ENCODE measurements at regions not wholly inside any gene's neighbourhood (a gene's known extent, or its start where the extent isn't known, plus 50 kb on each side); places are given as distances from the start of the nearest gene placed in this dataset.

- intact Hi-C loops (cut with micrococcal nuclease) = no loop called here
- no peak overlapping the region for H3K4me3 Mint-ChIP-seq
- 33% methylated on average over 1 of the region's 6 CpGs for WGBS (ENCODE audit: insufficient coverage)
These were observed 326.3 kb downstream of the RAPGEF2 start for GRCh38 chr4:159428975-159429692.

DNA sequence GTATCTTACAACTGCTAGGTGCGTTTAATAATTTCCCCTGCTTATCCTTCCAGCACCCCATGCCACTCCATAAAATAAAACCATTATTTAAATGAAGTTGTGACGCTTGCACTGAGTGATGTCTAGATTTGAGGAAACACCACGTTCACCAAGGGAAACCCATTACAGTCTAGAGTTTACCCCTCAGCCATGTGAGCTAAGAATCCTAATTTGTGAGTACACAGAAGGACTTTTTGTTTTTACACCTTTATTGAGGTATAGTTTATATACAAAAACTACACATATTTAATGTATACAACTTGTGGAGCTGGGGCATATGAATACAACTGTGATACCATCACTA, 326.8 kb downstream of the RAPGEF2 start:
- no peak for ATAC-seq (ENCODE audit: low read depth)
- no peaks in the 10 kb centered on the region for H4K20me1 ChIP-seq (ENCODE audit: control insufficient read depth, insufficient read depth, low read length, poor library complexity, severe bottlenecking)
- H3K9ac ChIP-seq (ENCODE audit: low read length) = no peak overlapping the region
- H3K27me3 ChIP-seq (replicated peaks in 1 of 4; ENCODE audit: control extremely low read depth in 1 of 4, control insufficient read depth in 3 of 4, insufficient read depth in 4 of 4, low read length in 3 of 4) = no peaks in the 10 kb centered on the region
- DNase-seq = no peak
- no peak overlapping the region for H3K4me3 ChIP-seq (ENCODE audit: control extremely low read depth in 1 of 5, extremely low read depth in 1 of 5, insufficient read depth in 1 of 5, low read depth in 2 of 5, low read length in 4 of 5)
- no peak overlapping the region for H3K27ac Mint-ChIP-seq
- peak overlapping the region; percentile 27 for H2AFZ ChIP-seq (ENCODE audit: insufficient read depth, low read depth, low read length, poor library complexity, severe bottlenecking)
- ChIA-PET CTCF (no interaction called here), POLR2A (no interaction called here)
- TF ChIP-seq CTCF (IDR thresholded peaks at IDR 0.05) (no peak), EZH2 (IDR thresholded peaks at IDR 0.05; ENCODE audit: borderline replicate concordance, insufficient read depth, low read depth, low read length, poor library complexity, severe bottlenecking) (no peak)
- H3K9me3 Mint-ChIP-seq (ENCODE audit: insufficient read depth) = no peaks in the 10 kb centered on the region
- no peak overlapping the region for H3K4me2 ChIP-seq (replicated peaks; ENCODE audit: low read depth, low read length, poor library complexity, severe bottlenecking)
- no peaks in the 10 kb centered on the region for H3K79me2 ChIP-seq (ENCODE audit: control insufficient read depth, insufficient read depth, low read length)
- no peak overlapping the region for H3K4me3 Mint-ChIP-seq
- intact Hi-C loops (cut with micrococcal nuclease) = no loop called here
- no peaks in the 10 kb centered on the region for H3K27me3 Mint-ChIP-seq
- no peaks in the 10 kb centered on the region for H3K4me1 Mint-ChIP-seq
- no CpG with 5 or more reads among the region's 3 CpGs for WGBS (ENCODE audit: insufficient coverage)
- H3K36me3 ChIP-seq (replicated peaks in 1 of 2; ENCODE audit: control extremely low read depth in 1 of 2, control insufficient read depth in 1 of 2, extremely low read depth in 1 of 2, insufficient read depth in 2 of 2, low read length in 1 of 2) = no peaks in the 10 kb centered on the region
- no peak overlapping the region for H3K27ac ChIP-seq (ENCODE audit: low read length in 2 of 2)
- H3K9me3 ChIP-seq (ENCODE audit: control extremely low read depth in 1 of 3, control insufficient read depth in 2 of 3, insufficient read depth in 1 of 3, low read length in 2 of 3) = no peaks in the 10 kb centered on the region
- no peaks in the 10 kb centered on the region for H3K4me1 ChIP-seq (ENCODE audit: control insufficient read depth in 2 of 2, insufficient read depth in 2 of 2, low read length in 2 of 2)

More at GRCh38 chr4:159428975-159429692, 326.3 kb downstream of the RAPGEF2 start:
- no peak overlapping the region for H3K27ac ChIP-seq (ENCODE audit: low read length in 2 of 2)
- no peaks in the 10 kb centered on the region for H3K4me1 Mint-ChIP-seq
- H4K20me1 ChIP-seq (ENCODE audit: control insufficient read depth, insufficient read depth, low read length, poor library complexity, severe bottlenecking) = no peaks in the 10 kb centered on the region
- no peaks in the 10 kb centered on the region for H3K27me3 Mint-ChIP-seq
- H3K4me2 ChIP-seq (replicated peaks; ENCODE audit: low read depth, low read length, poor library complexity, severe bottlenecking) = no peak overlapping the region
- ChIA-PET POLR2A (no interaction called here), CTCF (no interaction called here)
- ATAC-seq (ENCODE audit: low read depth) = no peak
- no peaks in the 10 kb centered on the region for H3K79me2 ChIP-seq (ENCODE audit: control insufficient read depth, insufficient read depth, low read length)
- TF ChIP-seq EZH2 (IDR thresholded peaks at IDR 0.05; ENCODE audit: borderline replicate concordance, insufficient read depth, low read depth, low read length, poor library complexity, severe bottlenecking) (no peak), CTCF (IDR thresholded peaks at IDR 0.05) (no peak)
- H3K9me3 Mint-ChIP-seq (ENCODE audit: insufficient read depth) = no peaks in the 10 kb centered on the region
- H3K27ac Mint-ChIP-seq = no peak overlapping the region
- no peaks in the 10 kb centered on the region for H3K36me3 ChIP-seq (replicated peaks in 1 of 2; ENCODE audit: control extremely low read depth in 1 of 2, control insufficient read depth in 1 of 2, extremely low read depth in 1 of 2, insufficient read depth in 2 of 2, low read length in 1 of 2)
- H3K9ac ChIP-seq (ENCODE audit: low read length) = no peak overlapping the region
- no peaks in the 10 kb centered on the region for H3K27me3 ChIP-seq (replicated peaks in 1 of 4; ENCODE audit: control extremely low read depth in 1 of 4, control insufficient read depth in 3 of 4, insufficient read depth in 4 of 4, low read length in 3 of 4)
- H3K4me1 ChIP-seq (ENCODE audit: control insufficient read depth in 2 of 2, insufficient read depth in 2 of 2, low read length in 2 of 2) = no peaks in the 10 kb centered on the region
- peak overlapping the region; percentile 27 for H2AFZ ChIP-seq (ENCODE audit: insufficient read depth, low read depth, low read length, poor library complexity, severe bottlenecking)
- no peak for DNase-seq
- H3K4me3 ChIP-seq (ENCODE audit: control extremely low read depth in 1 of 5, extremely low read depth in 1 of 5, insufficient read depth in 1 of 5, low read depth in 2 of 5, low read length in 4 of 5) = no peak overlapping the region
- no peaks in the 10 kb centered on the region for H3K9me3 ChIP-seq (ENCODE audit: control extremely low read depth in 1 of 3, control insufficient read depth in 2 of 3, insufficient read depth in 1 of 3, low read length in 2 of 3)

All from B cell (primary cell).